Testis (tissue), 2 donors: ENCODE measurements at regions not wholly inside any gene's neighbourhood (a gene's known extent, or its start where the extent isn't known, plus 50 kb on each side); places are given as distances from the start of the nearest gene placed in this dataset.

ENCODE experiments used
- POLR2A ChIP-seq: fragments of 450-650 bp; IDR thresholded peaks from one replicate; pipeline ENCODE4 v1.6.1; 2017; ENCODE audit warnings: antibody characterized with exemption, mild to moderate bottlenecking, moderate library complexity
- TF ChIP-seq, protein P1 (sequence below), 3 experiments: fragments of 450-650 bp in 2 of 3; fragments of 200-600 bp in 1 of 3; sonication (generic) in 1 of 3; IDR thresholded peaks; one replicate each; pipeline ENCODE4 v1.5.1; 2016 to 2019; ENCODE audit warnings: antibody characterized with exemption in 3 of 3, mild to moderate bottlenecking in 2 of 3, moderate library complexity in 1 of 3

GRCh38 chr7:68875857-68876256 is 722.4 kb upstream of the AUTS2 start:
- TF ChIP-seq, protein P1, sequence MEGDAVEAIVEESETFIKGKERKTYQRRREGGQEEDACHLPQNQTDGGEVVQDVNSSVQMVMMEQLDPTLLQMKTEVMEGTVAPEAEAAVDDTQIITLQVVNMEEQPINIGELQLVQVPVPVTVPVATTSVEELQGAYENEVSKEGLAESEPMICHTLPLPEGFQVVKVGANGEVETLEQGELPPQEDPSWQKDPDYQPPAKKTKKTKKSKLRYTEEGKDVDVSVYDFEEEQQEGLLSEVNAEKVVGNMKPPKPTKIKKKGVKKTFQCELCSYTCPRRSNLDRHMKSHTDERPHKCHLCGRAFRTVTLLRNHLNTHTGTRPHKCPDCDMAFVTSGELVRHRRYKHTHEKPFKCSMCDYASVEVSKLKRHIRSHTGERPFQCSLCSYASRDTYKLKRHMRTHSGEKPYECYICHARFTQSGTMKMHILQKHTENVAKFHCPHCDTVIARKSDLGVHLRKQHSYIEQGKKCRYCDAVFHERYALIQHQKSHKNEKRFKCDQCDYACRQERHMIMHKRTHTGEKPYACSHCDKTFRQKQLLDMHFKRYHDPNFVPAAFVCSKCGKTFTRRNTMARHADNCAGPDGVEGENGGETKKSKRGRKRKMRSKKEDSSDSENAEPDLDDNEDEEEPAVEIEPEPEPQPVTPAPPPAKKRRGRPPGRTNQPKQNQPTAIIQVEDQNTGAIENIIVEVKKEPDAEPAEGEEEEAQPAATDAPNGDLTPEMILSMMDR (IDR thresholded peaks at IDR 0.05), result no peak
- no peak for TF ChIP-seq POLR2A
